Common myeloid progenitor, CD34-positive (primary cell): ENCODE measurements at regions not wholly inside any gene's neighbourhood (a gene's known extent, or its start where the extent isn't known, plus 50 kb on each side); places are given as distances from the start of the nearest gene placed in this dataset.

Source experiments
- CTCF ChIA-PET: fragments of 350-600 bp; sonication (Branson Sonifier 250); formaldehyde crosslinking; loops from one replicate; lab custom pipeline; 2021; ENCODE audit warnings: antibody characterized with exemption; lab: Charles Lee
- POLR2A ChIA-PET: fragments of 350-600 bp; sonication (Branson Sonifier 250); formaldehyde crosslinking; loops from one replicate; lab custom pipeline; 2021; ENCODE audit warnings: antibody characterized with exemption; lab: Charles Lee
- DNase-seq, 3 donors: peaks; one replicate each; pipeline versions ENCODE4 v3.0.0 to v3.0.0-alpha.2; 2013
- H3K27ac ChIP-seq, 2 experiments: 1 replicate in 1 of 2; 2 replicates in 1 of 2; pipeline ENCODE4 v1.7.0; 2013; ENCODE audit warnings: inconsistent platforms in 2 of 2, low read length in 2 of 2, mild to moderate bottlenecking in 2 of 2, low read depth in 1 of 2, moderate library complexity in 1 of 2; ENCODE audit not compliant: severe bottlenecking in 2 of 2, insufficient read depth in 1 of 2, poor library complexity in 1 of 2
- H3K27me3 ChIP-seq, 5 experiments: replicated peaks in 2 of 5; 1 replicate in 3 of 5; 2 replicates in 2 of 5; pipeline versions ENCODE4 v1.6.1 to v1.7.0; 2013; ENCODE audit warnings: low read length in 4 of 5, mild to moderate bottlenecking in 2 of 5, moderate library complexity in 2 of 5, inconsistent platforms in 1 of 5; ENCODE audit not compliant: insufficient read depth in 5 of 5, control insufficient read depth in 4 of 5
- H3K36me3 ChIP-seq, 4 experiments: 1 replicate in 2 of 4; 2 replicates in 2 of 4; pipeline versions ENCODE4 v1.6.1 to v1.7.0; 2013; ENCODE audit warnings: low read length in 3 of 4, control low read depth in 1 of 4, mild to moderate bottlenecking in 1 of 4; ENCODE audit not compliant: control insufficient read depth in 4 of 4, insufficient read depth in 4 of 4
- H3K4me1 ChIP-seq, 4 experiments: 1 replicate in 3 of 4; 2 replicates in 1 of 4; pipeline versions ENCODE4 v1.6.1 to v1.7.1; 2013; ENCODE audit warnings: low read length in 3 of 4, mild to moderate bottlenecking in 3 of 4, control low read depth in 1 of 4, inconsistent platforms in 1 of 4, moderate library complexity in 1 of 4; ENCODE audit not compliant: control insufficient read depth in 4 of 4, insufficient read depth in 4 of 4; ENCODE audit errors: control extremely low read depth in 1 of 4
- H3K4me3 ChIP-seq, 7 experiments: 1 replicate in 4 of 7; 2 replicates in 3 of 7; pipeline versions ENCODE4 v1.5.1 to v1.7.0; 2013; ENCODE audit warnings: mild to moderate bottlenecking in 7 of 7, low read length in 6 of 7, moderate library complexity in 6 of 7, inconsistent platforms in 2 of 7, low read depth in 2 of 7, control low read depth in 1 of 7; ENCODE audit not compliant: insufficient read depth in 4 of 7, control insufficient read depth in 1 of 7; ENCODE audit errors: extremely low read depth in 1 of 7
- H3K9me3 ChIP-seq, 5 experiments: 1 replicate in 4 of 5; 2 replicates in 1 of 5; pipeline versions ENCODE4 v1.6.1 to v1.7.1; 2013; ENCODE audit warnings: low read length in 4 of 5, mild to moderate bottlenecking in 2 of 5, inconsistent platforms in 1 of 5, low read depth in 1 of 5, moderate library complexity in 1 of 5; ENCODE audit not compliant: control insufficient read depth in 4 of 5, insufficient read depth in 2 of 5; ENCODE audit errors: control extremely low read depth in 1 of 5
- WGBS: methylation state at CpG from one replicate; pipeline ENCODE4 v1.1.5; 2013; ENCODE audit not compliant: insufficient coverage; 5-methylcytosine and 5-hydroxymethylcytosine counted together

DNA sequence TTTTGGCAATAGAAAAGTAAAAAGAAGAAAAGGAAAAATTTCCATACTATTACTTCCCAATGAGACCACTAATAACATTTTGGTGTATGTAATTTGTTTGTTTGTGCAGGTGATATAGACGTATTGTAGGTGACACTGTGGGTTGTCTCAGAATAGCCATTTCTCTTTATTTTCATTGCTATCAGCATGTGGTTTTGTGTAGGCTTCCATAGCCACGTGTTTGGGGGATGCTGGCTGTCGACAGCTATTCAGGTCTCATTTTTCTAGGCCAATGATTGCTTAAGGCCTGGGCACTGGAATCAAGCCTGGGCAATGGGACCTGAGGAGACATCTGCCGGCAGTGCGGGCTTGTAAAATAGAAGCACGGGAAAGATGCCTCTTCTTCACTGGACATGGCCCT lies 71.0 kb upstream of the KCTD1 start:
- H3K4me3 ChIP-seq, result no peak overlapping the region
- peaks cover 0 to 6% (median 0%) of the 10 kb centered on the region in 5 experiments for H3K27me3 ChIP-seq
- H3K4me1 ChIP-seq, result peaks cover 0 to 3% (median 1%) of the 10 kb centered on the region in 4 experiments
- ChIA-PET POLR2A (no interaction called here), CTCF (interaction anchor here (1.3 kb wide), 1 partner anchor 213 kb away, joined by 3 read pairs; no protein-coding TSS in a partner anchor)
- peaks cover 0 to 14% (median 5%) of the 10 kb centered on the region in 5 experiments for H3K9me3 ChIP-seq
- DNase-seq, result no peak
- H3K36me3 ChIP-seq, result no peaks in the 10 kb centered on the region
- 87% methylated on average over 5 of the region's 6 CpGs for WGBS
- no peak overlapping the region for H3K27ac ChIP-seq

DNA sequence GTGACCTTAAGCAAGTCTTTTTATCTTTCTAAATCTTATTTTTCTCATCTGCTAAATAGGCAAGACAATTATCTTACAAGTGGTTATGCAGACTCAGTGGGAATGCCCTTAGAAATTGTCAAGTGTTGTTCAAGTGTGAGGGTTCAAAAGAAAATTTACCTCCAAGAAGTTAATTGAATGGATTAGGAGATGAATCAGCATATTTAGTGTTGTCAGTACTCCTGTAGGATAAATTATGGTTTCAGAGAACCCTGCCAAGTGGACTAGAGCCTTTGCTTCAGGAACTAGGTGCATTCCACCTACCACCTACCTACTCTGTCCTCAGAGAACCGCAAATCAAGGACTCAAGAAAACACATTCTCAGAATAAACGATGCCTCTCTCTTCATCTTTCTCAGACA lies 69.8 kb upstream of the KCTD1 start:
- H3K4me3 ChIP-seq, result no peak overlapping the region
- ChIA-PET POLR2A (no interaction called here), CTCF (interaction anchor here (1.3 kb wide), 1 partner anchor 212 kb away, joined by 3 read pairs; no protein-coding TSS in a partner anchor)
- H3K27ac ChIP-seq, result no peak overlapping the region
- H3K9me3 ChIP-seq, result peaks cover 0 to 2% (median 0%) of the 10 kb centered on the region in 5 experiments
- H3K27me3 ChIP-seq, result peaks cover 0 to 6% (median 0%) of the 10 kb centered on the region in 5 experiments
- H3K4me1 ChIP-seq, result peaks cover 0 to 3% (median 1%) of the 10 kb centered on the region in 4 experiments
- no CpG with 5 or more reads among the region's 2 CpGs for WGBS
- no peak for DNase-seq
- H3K36me3 ChIP-seq, result no peaks in the 10 kb centered on the region

DNA sequence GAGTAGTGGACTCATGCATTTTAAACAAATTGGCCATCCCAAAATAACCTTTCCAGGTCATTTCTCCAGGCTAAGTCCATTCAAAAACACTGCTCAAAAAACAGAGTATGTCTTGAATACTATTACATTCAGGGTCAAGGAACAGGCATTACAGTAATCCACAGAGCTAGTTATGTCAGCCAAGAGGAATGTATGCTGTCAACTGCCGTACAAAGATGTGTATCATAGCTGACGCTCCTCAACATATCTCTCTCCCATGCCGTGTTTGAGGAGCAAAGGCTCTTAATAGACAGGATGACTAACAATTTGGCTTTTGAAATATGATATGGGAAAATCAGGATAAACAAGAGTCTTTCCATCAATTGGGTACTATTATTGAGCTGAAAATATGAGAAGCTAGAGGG lies 68.8 kb upstream of the KCTD1 start:
- WGBS, result 89% methylated on average over 3 of the region's 3 CpGs
- CTCF ChIA-PET, result no interaction called here
- H3K27ac ChIP-seq, result no peak overlapping the region

DNA sequence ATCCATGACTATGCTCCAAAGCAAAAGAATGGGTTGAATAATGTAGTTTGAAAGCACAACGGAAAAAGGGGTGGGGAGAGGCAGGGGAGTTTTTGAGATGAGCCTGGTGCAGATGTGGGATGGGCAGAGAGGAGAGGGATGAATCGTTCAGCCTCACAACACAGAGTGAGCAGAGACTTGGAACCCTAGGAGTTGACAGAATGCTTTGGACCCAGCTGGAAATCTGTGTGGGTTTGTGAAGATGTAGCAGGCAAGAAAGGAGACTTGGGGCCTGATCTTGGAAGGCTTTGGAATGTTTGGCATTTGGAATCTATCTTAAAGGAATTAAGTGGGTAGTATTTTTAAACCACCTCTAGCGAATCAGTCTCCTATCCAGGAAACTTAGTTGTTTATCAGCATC lies 66.0 kb upstream of the KCTD1 start:
- no peak for DNase-seq

More for the DNA sequence above, 68.8 kb upstream of the KCTD1 start:
- Histone ChIP-seq H3K4me3 (no peak overlapping the region), H3K36me3 (no peaks in the 10 kb centered on the region), H3K9me3 (no peaks in the 10 kb centered on the region), H3K27me3 (peaks cover 0 to 4% (median 0%) of the 10 kb centered on the region in 5 experiments), H3K4me1 (peaks cover 0 to 3% (median 1%) of the 10 kb centered on the region in 4 experiments)
- DNase-seq, result no peak
- POLR2A ChIA-PET, result no interaction called here

More for the DNA sequence above, 66.0 kb upstream of the KCTD1 start:
- H3K9me3 ChIP-seq, result no peaks in the 10 kb centered on the region
- H3K27ac ChIP-seq, result no peak overlapping the region
- H3K27me3 ChIP-seq, result peaks cover 0 to 2% (median 0%) of the 10 kb centered on the region in 5 experiments
- H3K4me3 ChIP-seq, result no peak overlapping the region
- H3K4me1 ChIP-seq, result no peaks in the 10 kb centered on the region
- ChIA-PET CTCF (interaction anchor here (1.0 kb wide), 1 partner anchor 391 kb away, joined by 3 read pairs; no protein-coding TSS in a partner anchor), POLR2A (no interaction called here)
- no peaks in the 10 kb centered on the region for H3K36me3 ChIP-seq
- WGBS, result 82% methylated on average over 2 of the region's 3 CpGs
